ENCODE measurements at regions not wholly inside any gene's neighbourhood (a gene's known extent, or its start where the extent isn't known, plus 50 kb on each side); places are given as distances from the start of the nearest gene placed in this dataset.

DNA sequence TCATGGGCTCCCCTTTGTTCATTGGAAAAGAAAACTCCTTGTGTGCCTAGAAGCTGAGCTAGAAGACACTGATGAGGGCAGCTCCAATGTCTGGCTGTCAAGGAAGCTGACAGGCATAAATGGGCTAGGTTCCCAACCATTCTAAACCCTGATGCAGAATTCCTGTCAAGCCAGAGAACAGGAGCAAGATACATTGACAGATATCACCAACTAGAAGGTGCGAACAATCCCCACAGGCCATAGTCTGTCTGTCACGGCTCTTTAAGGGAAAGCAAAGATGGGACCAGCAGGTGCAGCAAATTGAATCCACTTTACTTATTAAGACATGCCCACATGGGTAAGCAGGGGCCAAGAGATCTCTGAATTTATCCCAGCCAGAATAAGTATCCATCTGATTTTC, 617.9 kb upstream of the POT1 start:
- DNase-seq = no peak

DNA sequence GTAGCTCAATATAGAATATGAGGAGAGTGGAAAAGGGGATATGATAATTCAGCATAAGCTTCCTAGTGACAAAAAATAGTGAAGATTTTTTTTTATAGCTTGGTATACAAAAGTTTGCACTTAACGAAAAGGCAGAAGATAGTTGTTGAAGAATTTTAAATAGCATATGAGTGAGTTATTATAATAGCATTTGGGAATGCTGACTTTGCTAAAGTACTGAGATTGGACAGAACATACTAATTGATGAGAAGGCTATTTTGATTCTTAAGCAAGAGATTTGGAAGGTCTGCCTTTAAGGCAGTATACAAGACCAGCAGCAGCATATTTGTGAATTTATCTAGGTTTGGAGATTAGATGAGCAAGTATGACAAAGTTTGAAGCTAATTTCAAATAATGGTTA, 600.9 kb upstream of the POT1 start:
- DNase-seq = no peak

DNA sequence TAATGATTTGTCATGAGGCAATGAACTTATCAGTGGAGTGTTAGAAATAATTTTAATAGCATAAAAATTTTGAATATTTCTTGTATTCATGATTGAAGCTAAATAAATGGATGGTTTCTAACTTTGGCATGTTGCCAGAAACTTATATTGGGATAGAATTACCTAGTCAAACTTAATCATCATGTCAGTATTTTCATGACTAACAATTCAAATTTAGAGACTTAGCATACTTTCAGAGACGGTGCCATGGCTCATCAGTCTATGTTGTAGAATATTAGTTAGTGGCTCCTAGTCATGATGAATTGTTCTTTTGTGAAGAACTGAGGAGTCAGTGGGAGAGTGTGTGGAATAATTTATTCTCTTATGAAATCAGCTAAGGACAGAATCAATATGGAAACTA, 599.6 kb upstream of the POT1 start:
- no peak for DNase-seq

DNA sequence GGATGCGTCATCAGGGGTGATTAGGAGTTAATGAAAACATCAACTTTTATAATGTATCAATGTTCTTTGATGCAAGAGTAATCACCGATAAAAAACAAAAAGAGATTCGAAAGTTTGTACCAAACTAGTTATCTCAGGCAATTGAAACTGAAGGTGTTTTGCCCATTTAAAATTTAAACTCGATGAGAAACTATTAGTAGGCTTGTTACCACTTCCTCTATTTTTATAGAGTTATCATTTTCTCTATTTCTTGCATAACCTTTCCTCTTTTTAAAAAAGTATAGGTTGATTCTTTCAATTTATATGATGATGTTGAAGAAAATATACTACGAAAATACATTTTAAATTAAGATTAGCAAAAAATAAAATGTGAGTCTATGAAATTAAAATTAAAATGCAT, 597.3 kb upstream of the POT1 start:
- DNase-seq = no peak

DNA sequence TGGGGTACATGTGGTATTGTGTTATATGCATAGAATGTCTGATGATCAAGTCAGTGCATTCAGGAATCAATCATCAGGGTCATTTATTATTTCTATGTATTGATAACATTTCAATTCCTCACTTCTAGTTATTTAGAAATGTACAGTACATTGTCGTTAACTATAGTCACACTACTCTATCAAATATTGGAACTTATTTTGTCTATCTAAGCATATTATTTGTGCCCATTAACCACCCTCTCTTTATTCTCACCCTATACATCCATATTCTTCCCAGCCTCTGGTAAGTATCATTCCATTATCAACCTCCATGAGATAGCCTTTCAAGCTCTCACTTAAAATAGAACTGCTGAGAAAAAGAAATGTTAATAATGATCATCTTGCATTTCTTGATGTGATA, 596.5 kb upstream of the POT1 start:
- DNase-seq = no peak

DNA sequence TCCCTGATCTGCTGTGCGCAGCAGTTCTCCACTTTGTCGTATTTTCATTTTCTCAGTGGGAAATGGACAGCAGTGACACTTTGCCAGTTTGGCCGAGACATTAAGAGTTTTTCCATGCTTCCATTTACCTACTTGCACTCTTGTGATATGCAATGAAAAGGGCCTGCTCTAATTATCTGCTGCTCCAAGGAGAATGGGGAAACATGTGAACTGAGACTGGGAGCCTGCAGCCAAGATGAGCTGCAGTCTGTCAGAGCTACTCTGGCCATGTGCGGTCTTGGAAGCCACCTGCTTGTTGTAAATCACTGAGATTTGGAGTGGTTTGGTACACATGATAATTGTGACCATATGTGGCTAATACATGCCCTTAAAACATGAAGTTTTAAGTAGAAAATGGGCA, 586.6 kb upstream of the POT1 start:
- DNase-seq = no peak

DNA sequence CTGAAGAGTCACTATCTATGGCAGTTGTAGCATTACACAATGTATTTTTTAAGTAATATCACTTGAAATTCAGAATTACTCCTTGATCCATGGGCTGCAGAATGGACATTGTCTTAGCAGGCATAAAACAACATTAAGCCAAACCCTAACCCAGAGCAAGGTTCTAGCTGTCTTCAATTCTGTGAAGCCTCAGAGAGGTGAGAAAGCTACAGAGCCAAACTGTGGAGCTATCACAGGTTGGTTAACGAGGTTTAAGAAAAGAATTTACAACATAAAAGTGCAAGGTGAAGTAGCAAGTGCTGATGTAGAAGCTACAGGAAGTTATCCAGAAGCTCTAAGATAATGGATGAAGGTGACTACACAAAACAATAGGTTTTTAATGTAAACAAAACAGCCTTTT, 582.7 kb upstream of the POT1 start:
- no peak for DNase-seq

DNA sequence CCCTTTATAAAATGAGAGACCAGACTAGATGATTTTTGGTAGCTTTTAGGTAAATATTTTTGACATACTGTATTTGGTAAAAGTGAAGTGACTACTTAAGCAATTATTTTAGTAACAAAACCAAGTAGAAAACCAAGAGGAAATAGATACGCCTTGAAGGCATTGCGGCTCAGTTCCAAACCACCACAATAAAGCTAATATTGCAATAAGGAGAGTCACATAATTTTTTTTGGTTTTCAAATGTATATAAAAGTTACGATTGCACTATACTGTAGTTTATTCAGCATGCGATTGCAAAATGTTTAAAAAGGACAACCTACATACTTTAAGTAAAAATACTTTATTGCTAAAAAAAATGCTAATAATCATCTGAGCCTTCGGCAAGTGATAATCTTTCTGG, 581.7 kb upstream of the POT1 start:
- no peak for DNase-seq

DNA sequence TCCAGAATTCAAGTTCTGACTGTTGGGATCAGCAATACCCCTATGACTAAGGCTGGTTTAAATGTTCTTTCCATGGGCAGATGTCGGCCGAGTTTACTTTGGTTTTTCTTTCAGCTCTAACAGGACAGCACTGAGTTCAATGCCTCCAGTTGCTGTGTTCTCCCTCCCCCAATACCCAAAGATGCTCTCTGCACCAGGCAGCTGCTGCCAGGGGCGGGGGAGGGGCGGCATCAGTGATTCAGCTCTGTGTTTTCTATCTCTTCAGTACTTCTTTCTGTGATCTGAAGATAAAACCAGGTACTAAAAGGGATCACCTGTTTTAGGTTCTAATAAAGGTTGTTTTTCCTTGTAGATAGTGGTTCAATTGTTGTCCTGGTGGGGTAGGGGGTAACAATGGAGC, 576.7 kb upstream of the POT1 start:
- DNase-seq = no peak

DNA sequence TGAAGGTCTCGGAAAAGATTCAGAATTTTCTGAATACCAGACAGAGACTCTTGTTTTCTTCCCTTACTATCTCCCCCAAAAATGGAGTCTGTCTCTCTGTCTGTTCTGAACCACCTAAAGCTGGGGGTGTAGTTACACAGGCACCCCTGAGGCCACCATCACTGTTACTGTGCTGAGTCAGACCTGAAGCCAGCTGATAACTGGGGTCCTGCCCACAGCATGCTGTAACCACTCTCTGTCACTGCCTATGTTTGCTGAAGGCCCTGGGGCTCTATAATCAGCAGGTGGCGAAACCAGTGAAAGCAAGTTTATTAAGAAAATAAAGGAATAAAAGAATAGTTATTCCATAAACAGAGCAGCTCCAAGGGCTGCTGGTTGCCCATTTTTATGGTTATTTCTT, 575.2 kb upstream of the POT1 start:
- DNase-seq = no peak

DNA sequence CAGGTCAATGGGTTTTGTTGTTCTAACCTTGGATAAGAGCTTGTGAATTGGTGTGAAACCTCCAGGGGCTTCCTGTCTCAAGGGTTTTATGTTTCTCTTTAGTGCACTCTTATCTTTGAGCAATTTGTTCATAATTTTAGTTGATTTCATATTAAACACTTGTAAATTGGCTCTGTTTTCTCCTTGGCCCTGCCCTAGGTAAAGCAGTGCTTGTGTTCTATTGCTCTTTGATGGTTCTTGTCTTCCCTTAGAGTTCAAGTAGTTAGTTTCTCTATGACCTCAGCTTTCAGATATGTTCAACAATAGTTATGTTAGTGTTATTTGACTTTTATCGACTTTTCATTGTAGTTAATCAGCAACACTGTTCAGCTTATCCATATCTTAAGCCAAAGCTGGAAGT, 566.4 kb upstream of the POT1 start:
- no peak for DNase-seq

DNA sequence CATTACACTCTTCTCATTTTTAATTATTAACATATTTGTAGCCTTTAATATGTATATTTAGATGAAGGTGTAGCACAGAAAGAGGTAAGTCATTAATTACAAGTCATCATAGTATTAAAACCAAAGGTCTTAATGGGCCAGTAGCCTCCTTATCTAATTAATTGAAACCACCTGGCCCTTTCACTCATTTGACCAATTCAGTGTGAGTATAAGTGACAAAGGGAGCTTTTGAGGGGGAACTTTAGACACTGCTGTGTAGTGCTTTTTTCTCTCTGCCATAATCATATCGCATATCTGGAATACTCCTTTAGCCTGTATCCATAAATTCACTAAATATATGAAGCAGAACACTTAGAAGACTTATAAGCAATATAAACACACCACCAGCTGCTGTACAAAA, 562.9 kb upstream of the POT1 start:
- DNase-seq = no peak

DNA sequence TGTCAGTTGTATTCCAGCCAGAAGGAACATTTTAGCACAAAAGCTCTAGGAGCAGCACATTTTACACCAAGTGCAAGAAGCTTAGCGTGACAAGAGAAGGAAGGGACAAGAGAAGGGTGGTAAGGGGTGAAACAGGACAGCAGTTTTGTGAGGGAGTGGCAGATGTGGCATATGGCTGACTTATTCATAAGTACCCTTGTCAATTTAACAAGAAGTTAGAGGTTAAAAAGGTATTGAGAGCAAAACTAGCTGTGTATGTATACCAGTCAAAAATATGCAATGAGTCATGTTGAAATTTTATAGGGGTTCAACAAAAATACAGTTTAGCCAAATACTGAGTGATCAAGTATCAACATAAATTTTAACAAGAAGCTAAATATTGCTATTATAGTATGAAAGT, 561.5 kb upstream of the POT1 start:
- DNase-seq = no peak

DNA sequence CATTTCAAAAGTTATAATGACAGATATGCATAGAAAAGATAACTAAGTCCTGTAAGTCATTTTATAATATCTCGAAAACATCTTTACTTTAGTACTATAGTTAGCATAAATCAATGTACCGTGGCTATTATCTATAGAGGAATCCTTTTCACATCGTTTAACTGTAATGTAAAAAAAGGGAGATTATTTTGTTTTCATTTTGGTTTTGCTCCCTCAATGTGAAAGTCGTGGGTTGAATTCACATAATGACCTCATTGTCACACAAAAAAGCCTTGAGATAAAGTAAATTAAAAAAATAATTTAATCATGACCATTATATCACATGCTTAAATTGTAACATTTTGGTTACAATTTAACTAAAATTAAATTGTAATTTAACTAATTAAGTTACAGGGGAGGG, 560.5 kb upstream of the POT1 start:
- no peak for DNase-seq

DNA sequence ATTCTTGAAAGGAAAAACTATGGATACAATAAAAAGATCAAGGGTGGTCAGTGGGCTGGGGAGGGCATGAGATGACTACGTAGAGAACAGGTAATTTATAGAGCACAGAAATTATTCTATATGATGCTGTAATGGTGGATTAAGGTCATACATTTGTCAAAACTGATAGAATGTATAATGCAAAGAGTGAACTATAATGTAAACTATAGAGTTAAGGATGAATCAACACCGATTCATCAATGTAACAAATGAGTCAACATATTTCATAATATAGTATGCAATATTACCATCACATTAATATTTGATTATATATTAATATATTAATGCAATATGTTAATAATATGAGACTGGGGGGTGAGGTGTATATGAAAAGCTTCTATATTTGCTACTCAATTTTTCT, 555.6 kb upstream of the POT1 start:
- DNase-seq = no peak

DNA sequence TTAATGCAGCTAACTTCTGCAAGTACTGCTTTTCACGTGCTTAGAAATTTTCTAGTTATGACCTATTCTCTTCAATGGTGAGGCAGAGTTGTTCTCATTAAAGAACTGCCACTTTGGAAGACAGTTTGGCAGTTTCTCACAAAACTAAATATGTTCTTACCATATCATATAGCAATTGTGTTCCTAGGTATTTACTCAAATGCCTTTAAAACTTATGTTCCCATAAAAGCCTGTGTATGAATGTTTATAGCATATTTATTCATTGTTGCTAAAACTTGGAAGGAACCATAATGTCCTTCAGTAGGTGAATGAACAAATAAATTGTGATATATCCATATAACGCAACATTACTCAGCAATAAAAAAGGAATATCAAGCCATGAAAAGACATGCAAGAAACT, 555.1 kb upstream of the POT1 start:
- DNase-seq = no peak

DNA sequence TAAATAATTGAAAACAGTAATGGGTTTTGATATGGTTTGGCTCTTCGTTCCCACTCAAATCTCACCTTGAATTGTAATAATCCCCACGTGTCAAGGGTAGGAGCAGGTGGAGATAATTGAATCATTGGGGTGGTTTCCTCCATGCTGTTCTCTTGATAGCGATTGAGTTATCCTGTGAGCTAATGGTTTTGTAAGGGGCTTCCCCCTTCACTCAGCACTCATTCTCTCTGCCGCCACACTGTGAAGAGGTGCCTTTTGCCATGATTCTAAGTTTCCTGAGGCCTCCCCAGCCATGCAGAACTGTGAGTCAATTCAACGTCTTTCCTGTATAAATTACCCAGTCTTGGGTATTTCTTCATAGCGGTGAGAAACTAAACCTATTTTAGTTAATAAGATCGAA, 551.7 kb upstream of the POT1 start:
- no peak for DNase-seq

DNA sequence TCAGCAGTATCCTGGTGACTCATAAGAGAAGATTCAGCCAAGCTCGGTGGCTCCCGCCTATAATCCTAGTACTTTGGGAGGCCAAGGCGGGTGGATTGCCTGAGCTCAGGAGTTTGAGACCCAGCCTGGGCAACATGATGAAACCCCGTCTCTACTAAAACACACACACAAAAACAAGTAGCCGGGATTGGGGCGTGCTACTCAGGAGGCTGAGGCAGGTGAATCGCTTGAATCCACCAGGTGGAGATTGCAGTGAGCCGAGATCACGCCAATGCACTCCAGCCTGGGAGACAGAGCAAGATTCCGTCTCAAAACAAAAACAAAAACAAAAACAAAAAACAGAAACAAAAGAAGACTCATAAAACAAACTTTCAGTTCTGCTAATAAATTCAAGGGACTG, 551.1 kb upstream of the POT1 start:
- no peak for DNase-seq

DNA sequence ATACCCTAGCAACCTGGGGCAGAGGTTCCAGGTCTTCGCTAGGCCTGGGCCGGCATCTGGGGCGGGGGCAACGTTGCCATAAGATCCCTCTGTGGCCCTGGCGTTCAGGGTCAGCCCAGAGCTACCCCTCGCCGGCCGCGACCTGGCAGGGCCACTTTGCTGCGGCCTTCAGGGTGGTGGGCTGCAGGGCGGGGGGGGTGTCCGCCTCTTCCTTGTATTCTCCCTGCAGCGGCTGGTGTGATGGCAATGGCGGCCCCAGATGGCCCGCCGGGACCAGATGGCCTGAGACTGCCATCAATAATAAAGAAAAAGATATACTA, 539.2 kb upstream of the POT1 start:
- no peak for DNase-seq

DNA sequence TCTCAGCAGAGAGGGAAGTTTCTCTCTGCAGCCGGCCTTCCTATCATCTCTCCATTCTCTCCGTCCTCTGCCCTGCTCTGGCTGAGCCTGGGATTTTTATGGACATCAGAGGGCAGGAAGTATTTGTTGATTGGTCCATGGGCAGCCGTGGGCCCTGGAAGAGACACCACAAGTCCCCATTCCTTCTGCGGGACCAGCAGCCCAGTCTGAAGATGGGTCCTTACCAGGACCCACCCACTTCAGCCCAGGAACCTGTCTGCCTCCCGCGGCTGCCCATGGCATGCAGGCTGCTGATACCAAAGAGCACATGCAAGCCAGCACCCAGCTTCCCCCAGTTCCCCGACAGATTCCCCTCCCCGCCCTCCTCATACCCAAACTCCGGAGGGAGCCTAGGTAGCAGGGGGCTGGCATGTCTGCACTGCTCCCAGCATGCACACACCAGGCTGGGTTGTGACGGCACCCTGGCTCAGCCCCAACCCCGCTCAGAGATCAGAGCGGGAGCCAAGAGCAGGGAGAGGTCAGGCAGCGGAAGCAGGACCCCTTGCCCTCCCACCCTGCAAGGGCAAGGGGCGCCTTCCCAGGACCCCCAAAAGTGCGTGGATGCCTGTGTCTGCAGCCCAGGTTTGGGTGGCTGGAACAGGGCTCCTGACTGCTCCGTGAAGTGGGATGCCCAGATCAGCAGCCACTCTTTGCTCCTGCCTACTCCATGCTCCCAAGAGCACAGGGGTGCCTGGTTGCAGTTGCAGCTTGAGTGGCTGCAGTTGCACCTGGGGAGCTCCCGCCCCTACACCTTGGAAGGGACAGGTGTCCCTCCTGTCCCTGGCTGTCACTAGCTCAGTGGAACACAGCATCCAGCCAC, 538.6 kb upstream of the POT1 start:
- DNase-seq = no peak

DNA sequence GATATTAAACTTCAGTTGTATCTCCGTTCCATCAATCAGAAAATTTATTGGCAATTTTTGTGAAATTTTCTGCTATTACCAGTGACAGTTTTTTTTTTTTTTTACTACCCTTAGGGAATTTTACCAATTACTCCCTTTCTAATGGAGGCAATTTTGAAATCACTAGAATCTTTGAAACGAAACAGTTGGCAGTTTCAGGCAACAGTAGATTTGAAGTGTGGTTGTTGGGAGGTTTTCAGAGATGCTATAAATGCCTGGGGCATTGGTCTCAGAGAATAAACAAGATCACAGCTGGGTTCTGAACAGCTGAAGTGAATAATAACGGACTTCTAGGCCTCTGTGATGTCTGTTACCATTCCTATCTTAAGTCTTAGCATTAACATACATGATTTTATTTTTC, 535.9 kb upstream of the POT1 start:
- no peak for DNase-seq

DNA sequence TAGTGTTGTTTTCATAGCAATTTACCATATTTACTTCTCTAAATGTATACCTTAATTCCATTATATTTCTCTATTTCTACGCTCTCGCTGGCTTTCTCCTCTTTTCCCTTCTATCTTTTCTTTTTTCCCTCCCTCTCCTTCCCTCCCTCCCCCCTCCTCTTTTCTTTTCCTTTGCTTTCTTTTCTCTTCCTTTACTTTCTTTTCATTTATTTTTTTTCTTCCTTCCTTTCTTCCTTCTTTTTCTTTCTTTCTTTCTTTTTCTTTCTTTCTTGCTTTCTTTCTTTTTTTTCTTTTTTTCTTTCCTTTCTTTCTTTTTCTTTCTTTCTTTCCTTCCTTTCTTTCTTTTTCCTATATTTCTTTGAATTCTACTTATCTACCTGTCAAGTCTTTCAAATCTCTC, 533.0 kb upstream of the POT1 start:
- no peak for DNase-seq

DNA sequence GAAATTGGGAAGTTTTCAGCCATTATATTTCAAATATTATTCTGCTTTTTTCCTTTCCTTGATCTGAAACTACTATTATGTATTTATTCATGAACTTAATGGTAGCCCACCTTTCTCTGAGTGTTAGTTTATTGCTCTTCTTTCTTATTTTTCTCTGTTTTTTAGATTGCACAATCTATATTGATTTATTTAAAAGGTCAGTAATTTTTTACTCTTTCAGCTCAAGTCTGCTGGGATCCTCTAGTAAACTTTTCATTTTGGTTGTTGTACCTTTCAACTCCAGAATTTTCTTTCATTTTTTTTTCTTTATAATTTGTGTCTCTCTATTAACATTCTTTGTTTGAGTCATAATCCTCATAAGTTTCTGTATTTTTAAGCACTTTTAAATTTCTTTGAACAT, 529.4 kb upstream of the POT1 start:
- DNase-seq = no peak

DNA sequence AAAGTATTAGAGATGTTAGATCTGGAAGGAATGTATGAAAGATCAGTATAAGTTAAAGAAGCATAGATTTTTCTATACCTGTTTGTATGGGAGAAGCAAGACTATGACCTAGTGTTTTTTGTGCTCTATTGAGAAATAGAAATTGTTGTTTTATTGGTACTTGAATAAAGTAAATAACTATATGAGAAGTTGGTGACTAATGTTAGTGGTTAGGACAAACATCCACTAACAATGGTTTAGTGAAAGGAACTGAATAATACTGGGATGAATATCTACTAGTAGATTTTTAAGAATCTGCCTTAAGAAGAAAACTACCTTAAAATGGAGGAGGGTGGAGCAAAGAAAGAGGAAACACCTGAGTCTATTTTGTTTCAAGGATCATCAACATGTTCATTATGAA, 521.1 kb upstream of the POT1 start:
- no peak for DNase-seq

DNA sequence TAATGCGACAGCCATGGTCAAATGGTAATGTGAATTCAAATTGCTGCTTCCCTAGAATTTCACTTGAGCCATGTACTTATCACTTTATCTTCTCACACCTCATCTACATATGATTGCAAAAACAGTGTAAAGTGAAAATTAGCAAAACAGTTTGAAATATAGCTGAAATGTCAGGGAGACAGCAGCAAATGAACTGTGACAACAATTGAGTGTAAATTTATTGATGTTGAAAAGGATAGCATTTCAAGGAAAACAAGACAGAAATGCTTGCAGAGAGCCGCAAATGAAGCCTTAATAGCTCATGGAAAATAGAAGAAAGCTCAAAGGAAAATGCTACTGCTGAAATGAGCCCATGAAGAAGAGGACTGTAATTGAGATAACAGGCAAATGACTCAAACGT, 516.2 kb upstream of the POT1 start:
- DNase-seq = no peak

DNA sequence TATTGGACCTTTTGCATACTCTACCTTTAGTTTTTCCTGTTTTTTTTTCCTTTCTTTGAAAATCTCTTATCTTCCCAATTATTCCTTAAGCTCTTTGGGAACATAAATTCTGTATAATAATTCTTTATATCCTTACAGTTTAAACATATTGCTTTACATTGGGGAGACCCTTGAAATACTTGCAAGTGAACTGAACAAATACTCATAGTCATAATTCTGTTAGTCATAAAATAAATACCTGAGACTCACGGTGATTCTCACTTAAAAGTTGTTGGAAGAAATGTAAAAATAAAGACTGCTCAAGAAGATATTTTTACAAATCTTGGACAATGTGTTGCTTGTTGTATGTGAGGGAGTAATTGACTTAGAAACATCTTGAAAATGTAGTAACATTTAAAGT, 515.2 kb upstream of the POT1 start:
- DNase-seq = no peak

All from 8988T (cell line).